ENCODE measurements at regions not wholly inside any gene's neighbourhood (a gene's known extent, or its start where the extent isn't known, plus 50 kb on each side); places are given as distances from the start of the nearest gene placed in this dataset. TPM values are rescaled to one million over a fixed set of nuclear protein-coding genes. Genes with fewer than 3 reads are reported as not detected.

DNA sequence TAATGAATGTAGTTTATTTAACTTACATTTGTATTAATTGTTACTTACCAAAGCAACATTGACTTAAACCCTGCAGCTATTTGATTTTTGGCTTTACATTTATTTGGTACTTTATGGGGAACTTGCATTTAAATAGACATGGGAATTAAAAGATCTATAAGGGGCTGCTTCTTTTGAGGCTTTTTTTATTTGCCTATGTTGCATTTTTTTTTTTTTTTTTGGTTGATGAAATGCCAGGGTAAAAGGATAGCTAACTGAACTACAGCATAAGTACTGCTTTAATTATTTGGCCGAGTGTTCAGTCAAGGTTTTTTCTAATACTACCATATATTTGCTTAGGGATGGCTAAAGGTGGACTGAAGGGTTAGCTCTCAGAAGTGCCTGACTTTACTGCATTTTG lies 62.5 kb upstream of the CDH4 start:
- DNase-seq (ENCODE audit: extremely low spot score, unreplicated experiment): no peak

DNA sequence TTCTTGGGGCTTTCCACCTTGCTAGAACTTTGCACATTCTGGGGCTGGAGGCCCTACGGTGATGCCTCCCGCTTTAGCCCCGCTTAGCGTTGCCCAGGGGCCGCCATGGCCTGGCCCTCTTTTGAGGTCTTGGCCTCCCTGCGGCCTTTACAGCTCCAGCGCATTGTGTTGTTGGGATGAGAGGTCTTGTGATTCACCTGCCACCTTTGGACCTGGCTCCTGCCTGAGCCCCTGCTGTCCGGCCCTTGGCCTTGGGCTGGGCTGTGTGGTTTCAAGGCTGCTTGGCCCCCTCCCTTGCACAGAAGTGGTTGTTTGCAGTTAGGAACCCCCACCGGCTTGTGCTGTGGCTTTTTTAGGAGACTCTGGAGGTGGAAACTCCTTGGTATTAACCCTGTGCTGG lies 61.0 kb upstream of the CDH4 start:
- no peaks in the 10 kb centered on the region for H3K27me3 Mint-ChIP-seq (ENCODE audit: unreplicated experiment)
- no peak for DNase-seq (ENCODE audit: extremely low spot score, unreplicated experiment)

More for the DNA sequence above, 62.5 kb upstream of the CDH4 start:
- Mint-ChIP-seq H3K4me1 (ENCODE audit: unreplicated experiment) (peaks cover 42% of the 10 kb centered on the region), H3K4me3 (ENCODE audit: unreplicated experiment) (no peak overlapping the region), H3K27ac (ENCODE audit: unreplicated experiment) (no peak overlapping the region), H3K27me3 (ENCODE audit: unreplicated experiment) (no peaks in the 10 kb centered on the region), H3K9me3 (ENCODE audit: unreplicated experiment) (peaks cover 8% of the 10 kb centered on the region), H3K36me3 (ENCODE audit: unreplicated experiment) (no peaks in the 10 kb centered on the region)
- TF ChIP-seq, protein P1, sequence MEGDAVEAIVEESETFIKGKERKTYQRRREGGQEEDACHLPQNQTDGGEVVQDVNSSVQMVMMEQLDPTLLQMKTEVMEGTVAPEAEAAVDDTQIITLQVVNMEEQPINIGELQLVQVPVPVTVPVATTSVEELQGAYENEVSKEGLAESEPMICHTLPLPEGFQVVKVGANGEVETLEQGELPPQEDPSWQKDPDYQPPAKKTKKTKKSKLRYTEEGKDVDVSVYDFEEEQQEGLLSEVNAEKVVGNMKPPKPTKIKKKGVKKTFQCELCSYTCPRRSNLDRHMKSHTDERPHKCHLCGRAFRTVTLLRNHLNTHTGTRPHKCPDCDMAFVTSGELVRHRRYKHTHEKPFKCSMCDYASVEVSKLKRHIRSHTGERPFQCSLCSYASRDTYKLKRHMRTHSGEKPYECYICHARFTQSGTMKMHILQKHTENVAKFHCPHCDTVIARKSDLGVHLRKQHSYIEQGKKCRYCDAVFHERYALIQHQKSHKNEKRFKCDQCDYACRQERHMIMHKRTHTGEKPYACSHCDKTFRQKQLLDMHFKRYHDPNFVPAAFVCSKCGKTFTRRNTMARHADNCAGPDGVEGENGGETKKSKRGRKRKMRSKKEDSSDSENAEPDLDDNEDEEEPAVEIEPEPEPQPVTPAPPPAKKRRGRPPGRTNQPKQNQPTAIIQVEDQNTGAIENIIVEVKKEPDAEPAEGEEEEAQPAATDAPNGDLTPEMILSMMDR (IDR thresholded peaks at IDR 0.05): no peak

DNA sequence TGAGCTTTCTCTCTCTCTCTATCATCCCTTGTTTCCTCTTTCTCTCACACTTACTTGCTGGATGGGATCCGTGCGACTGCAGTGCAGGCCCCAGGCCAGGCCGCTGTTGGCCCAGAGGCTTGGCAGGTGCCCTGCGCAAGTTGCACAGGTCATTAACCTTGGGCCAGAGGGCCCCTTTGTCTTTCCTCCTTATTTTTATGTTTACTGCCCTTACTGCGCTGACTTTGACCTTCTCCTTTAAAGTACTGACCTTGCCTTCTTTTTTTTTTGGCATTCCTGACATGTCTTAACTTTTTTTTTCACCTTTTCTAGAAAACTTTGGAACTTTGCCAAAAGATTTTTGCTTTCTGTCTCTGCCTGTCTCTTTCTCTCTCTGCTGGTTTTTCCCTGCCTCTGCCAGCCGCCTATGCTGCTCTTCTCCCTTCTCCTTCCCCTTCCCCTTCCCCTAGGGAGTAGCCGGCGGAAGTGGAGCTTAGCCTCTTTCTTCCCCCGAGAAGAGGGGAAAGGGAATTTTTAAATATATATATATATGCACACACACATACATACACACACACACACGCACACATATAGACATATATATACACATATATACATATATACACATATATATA lies 59.6 kb upstream of the CDH4 start:
- Mint-ChIP-seq H3K9me3 (ENCODE audit: unreplicated experiment) (peaks cover 8% of the 10 kb centered on the region), H3K36me3 (ENCODE audit: unreplicated experiment) (no peaks in the 10 kb centered on the region), H3K4me1 (ENCODE audit: unreplicated experiment) (peaks cover 15% of the 10 kb centered on the region), H3K27me3 (ENCODE audit: unreplicated experiment) (no peaks in the 10 kb centered on the region), H3K27ac (ENCODE audit: unreplicated experiment) (no peak overlapping the region), H3K4me3 (ENCODE audit: unreplicated experiment) (no peak overlapping the region)
- no peak for DNase-seq (ENCODE audit: extremely low spot score, unreplicated experiment)
- TF ChIP-seq, protein P1 (IDR thresholded peaks at IDR 0.05): no peak

More for the DNA sequence above, 61.0 kb upstream of the CDH4 start:
- no peak overlapping the region for H3K27ac Mint-ChIP-seq (ENCODE audit: unreplicated experiment)
- H3K4me3 Mint-ChIP-seq (ENCODE audit: unreplicated experiment): no peak overlapping the region
- TF ChIP-seq, protein P1 (IDR thresholded peaks at IDR 0.05): no peak
- peaks cover 8% of the 10 kb centered on the region for H3K9me3 Mint-ChIP-seq (ENCODE audit: unreplicated experiment)
- no peaks in the 10 kb centered on the region for H3K36me3 Mint-ChIP-seq (ENCODE audit: unreplicated experiment)
- peaks cover 27% of the 10 kb centered on the region for H3K4me1 Mint-ChIP-seq (ENCODE audit: unreplicated experiment)

DNA sequence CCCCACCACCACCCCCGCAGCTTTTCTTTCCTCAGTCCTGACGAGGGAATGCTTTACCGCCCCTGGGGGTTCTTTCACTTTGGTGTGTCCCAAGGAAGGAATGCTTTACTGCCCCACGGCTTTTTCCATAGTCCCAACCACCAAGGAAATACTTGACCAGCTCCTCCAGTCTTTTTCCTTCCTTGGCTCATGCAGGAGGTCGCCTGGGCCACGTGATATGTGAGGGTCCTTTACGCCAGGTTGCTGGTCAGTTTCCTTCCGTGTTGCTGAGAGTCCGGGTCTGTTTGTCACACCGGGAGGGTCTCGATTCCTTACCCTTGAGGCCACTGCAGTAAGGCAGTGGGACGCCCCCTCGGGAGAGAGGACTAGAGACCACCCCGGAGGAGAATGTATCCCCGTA lies 58.9 kb upstream of the CDH4 start:
- Mint-ChIP-seq H3K27me3 (ENCODE audit: unreplicated experiment) (no peaks in the 10 kb centered on the region), H3K27ac (ENCODE audit: unreplicated experiment) (no peak overlapping the region), H3K36me3 (ENCODE audit: unreplicated experiment) (no peaks in the 10 kb centered on the region), H3K4me1 (ENCODE audit: unreplicated experiment) (peaks cover 15% of the 10 kb centered on the region), H3K4me3 (ENCODE audit: unreplicated experiment) (no peak overlapping the region), H3K9me3 (ENCODE audit: unreplicated experiment) (peaks cover 8% of the 10 kb centered on the region)
- TF ChIP-seq, protein P1 (IDR thresholded peaks at IDR 0.05): no peak
- DNase-seq (ENCODE audit: extremely low spot score, unreplicated experiment): no peak

Small RNA genes lying in the stretch of these regions (microRNA-seq; reads per million reads assigned to microRNA genes)
- gene MIR4533 (ENCODE audit: unreplicated experiment) (not detected), gene MIR548AG2 (ENCODE audit: unreplicated experiment) (not detected), gene MIR646 (ENCODE audit: unreplicated experiment) (not detected)
